HL-60 (cell line): ENCODE measurements at regions not wholly inside any gene's neighbourhood (a gene's known extent, or its start where the extent isn't known, plus 50 kb on each side); places are given as distances from the start of the nearest gene placed in this dataset.

Experiments
- DNase-seq, 2 experiments: peaks; one replicate each; pipeline ENCODE4 v3.0.0-alpha.2; 2010 to 2020; ENCODE audit warnings: low read depth in 1 of 2, low spot score in 1 of 2
- H3K27ac ChIP-seq: fragments of 250-450 bp; sonication (Bioruptor Pico); replicated peaks from 2 replicates; pipeline ENCODE4 v1.5.1; 2020; ENCODE audit warnings: mild to moderate bottlenecking, moderate library complexity
- H3K27me3 ChIP-seq: fragments of 250-450 bp; sonication (Bioruptor Pico); 2 replicates; pipeline ENCODE4 v1.5.1; 2021; ENCODE audit warnings: mild to moderate bottlenecking, moderate library complexity; ENCODE audit not compliant: insufficient read depth, poor library complexity, severe bottlenecking
- H3K4me3 ChIP-seq: replicated peaks from 2 replicates; pipeline ENCODE4 v1.5.1; 2011; ENCODE audit warnings: mild to moderate bottlenecking, control low read depth, low read length; ENCODE audit not compliant: insufficient read depth
- CTCF ChIP-seq: IDR thresholded peaks from one replicate; pipeline ENCODE4 v1.5.1; 2011; ENCODE audit warnings: low read length, control low read depth, inconsistent platforms; ENCODE audit not compliant: insufficient read depth
- GABPA ChIP-seq: IDR thresholded peaks from 2 replicates; pipeline ENCODE4 v1.6.1; 2012; ENCODE audit warnings: low read depth
- POLR2AphosphoS5 ChIP-seq: IDR thresholded peaks from 2 replicates; pipeline ENCODE4 v1.6.1; 2012; ENCODE audit warnings: low read depth
- REST ChIP-seq: IDR thresholded peaks from 2 replicates; pipeline ENCODE4 v1.6.1; 2012; ENCODE audit warnings: low read depth; ENCODE audit not compliant: insufficient replicate concordance
- SPI1 ChIP-seq: IDR thresholded peaks from 2 replicates; pipeline ENCODE4 v1.6.1; 2012; ENCODE audit warnings: low read depth, mild to moderate bottlenecking, borderline replicate concordance

GRCh38 chr9:31608881-31609280 lies 775.6 kb upstream of the ACO1 start:
- H3K27ac ChIP-seq: no peak overlapping the region
- H3K4me3 ChIP-seq: no peak overlapping the region
- no peak for DNase-seq
- TF ChIP-seq GABPA (no peak), SPI1 (no peak), POLR2AphosphoS5 (no peak)
- H3K27me3 ChIP-seq: no peaks in the 10 kb centered on the region

GRCh38 chr9:31612336-31613030 lies 772.0 kb upstream of the ACO1 start:
- Histone ChIP-seq H3K27me3 (no peaks in the 10 kb centered on the region), H3K4me3 (no peak overlapping the region), H3K27ac (no peak overlapping the region)
- TF ChIP-seq CTCF (no peak), SPI1 (no peak), REST (no peak), GABPA (no peak), POLR2AphosphoS5 (no peak)
- DNase-seq: no peak

- no peak for DNase-seq
- H3K27me3 ChIP-seq: no peaks in the 10 kb centered on the region
- TF ChIP-seq POLR2AphosphoS5: no peak
- no peak overlapping the region for H3K27ac ChIP-seq
- H3K4me3 ChIP-seq: no peak overlapping the region
Measured at GRCh38 chr9:31615966-31616365, 768.5 kb upstream of the ACO1 start.

GRCh38 chr9:31623511-31623910 lies 760.9 kb upstream of the ACO1 start:
- Histone ChIP-seq H3K27me3 (no peaks in the 10 kb centered on the region), H3K4me3 (no peak overlapping the region), H3K27ac (no peak overlapping the region)
- no peak for TF ChIP-seq GABPA
- no peak for DNase-seq

- TF ChIP-seq GABPA: no peak
- TF ChIP-seq CTCF: no peak
- no peak for TF ChIP-seq POLR2AphosphoS5
- TF ChIP-seq SPI1: no peak
- no peak overlapping the region for H3K4me3 ChIP-seq
- no peak for DNase-seq
- H3K27ac ChIP-seq: no peak overlapping the region
- no peaks in the 10 kb centered on the region for H3K27me3 ChIP-seq
Measured at GRCh38 chr9:31629292-31629691, 755.2 kb upstream of the ACO1 start.

GRCh38 chr9:31637265-31637664 lies 747.2 kb upstream of the ACO1 start:
- no peaks in the 10 kb centered on the region for H3K27me3 ChIP-seq
- TF ChIP-seq POLR2AphosphoS5 (no peak), SPI1 (no peak), CTCF (no peak), GABPA (no peak), REST (no peak)
- no peak overlapping the region for H3K27ac ChIP-seq
- no peak for DNase-seq
- no peak overlapping the region for H3K4me3 ChIP-seq
